IPS-NIHi7 (cell line): ENCODE measurements at regions not wholly inside any gene's neighbourhood (a gene's known extent, or its start where the extent isn't known, plus 50 kb on each side); places are given as distances from the start of the nearest gene placed in this dataset.
"Not testable (repeated sequence)": the region's sequence is repeated elsewhere in the genome, so short reads cannot be mapped to it uniquely, and the experiment has no call there.

Experiments used
- DNase-seq: peaks from one replicate; pipeline ENCODE4 v3.0.0; 2012; ENCODE audit warnings: mixed read lengths; ENCODE audit errors: extremely low spot score

DNA sequence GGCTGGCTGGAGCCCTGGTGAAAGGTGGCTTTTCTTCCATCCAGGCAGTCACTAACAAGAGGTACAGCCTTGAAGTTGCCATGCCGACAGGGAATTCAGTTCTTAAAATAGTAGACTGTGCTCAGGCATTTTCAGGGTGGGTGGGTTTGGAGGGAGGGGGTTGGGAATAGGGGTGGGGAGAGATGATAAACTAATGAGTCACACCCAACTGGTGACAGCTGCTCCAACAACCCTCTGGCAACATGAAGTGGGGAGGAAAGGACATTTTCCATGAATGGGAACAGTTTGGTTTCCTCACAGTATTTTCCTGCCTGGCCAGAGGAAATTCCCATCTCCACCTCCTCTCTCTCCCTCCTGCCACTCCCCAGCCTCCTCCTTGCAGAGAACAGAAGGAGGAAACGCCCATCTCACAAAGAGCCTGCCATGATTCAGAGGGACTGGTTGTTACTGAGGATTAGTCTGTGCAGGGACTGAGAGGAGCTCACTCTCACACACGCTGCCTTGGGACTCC is 113.0 kb upstream of the SLC1A4 start:
- peak; percentile 60 for DNase-seq

DNA sequence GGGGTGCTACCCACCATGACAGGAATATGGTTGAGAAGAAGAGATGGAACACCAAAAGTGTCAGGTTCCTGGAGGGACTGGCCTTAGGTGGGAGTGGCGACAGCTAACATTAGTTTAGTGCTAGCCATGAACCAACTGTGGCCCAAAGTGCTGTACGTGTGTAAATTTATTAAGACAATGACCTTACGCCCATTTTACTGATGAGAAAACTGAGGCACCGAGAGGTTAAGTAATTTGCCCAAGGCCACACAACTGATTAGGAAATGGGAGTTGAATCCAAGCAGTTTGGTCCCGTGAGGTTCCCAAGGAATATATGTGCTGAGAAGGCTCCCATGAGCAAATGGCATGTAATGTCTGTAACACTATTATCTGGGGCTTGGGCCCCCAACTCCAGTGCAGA is 109.5 kb upstream of the SLC1A4 start:
- DNase-seq: no peak

DNA sequence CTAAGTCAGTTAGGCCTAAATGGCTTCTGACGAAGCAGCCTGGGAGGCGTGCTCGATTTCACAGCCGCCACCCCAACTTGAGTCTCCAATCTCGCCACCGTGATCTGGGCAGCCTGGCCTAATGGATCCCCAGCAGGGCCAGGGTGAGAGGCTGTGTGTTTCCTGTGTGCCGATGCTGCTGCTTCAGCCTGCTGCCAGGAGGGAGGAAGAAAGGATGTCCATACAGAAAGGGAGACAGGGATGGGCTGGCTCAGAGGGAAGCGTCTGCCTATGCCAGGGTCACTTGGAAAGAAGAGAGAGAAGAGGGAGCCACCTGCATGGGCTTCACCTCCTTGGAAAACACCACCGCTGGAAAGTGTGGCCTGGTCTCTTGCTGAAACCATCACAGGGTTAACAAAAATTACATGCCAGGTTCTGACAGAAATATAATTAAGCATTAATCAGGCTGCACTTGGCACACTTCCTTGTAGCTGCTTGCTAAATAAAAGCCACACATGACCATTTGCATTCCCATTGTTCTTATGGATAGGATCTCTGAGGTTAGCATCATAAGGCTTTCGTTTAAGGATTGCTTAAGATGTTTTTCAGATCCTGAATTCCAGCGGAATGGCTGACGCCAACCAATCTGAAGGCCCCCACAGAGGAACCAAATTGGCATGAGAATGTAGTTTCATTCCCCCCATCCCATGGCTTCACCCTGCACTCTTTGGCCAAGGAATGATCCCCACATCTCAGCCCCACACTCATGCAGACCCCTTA is 108.8 kb upstream of the SLC1A4 start:
- DNase-seq: no peak

DNA sequence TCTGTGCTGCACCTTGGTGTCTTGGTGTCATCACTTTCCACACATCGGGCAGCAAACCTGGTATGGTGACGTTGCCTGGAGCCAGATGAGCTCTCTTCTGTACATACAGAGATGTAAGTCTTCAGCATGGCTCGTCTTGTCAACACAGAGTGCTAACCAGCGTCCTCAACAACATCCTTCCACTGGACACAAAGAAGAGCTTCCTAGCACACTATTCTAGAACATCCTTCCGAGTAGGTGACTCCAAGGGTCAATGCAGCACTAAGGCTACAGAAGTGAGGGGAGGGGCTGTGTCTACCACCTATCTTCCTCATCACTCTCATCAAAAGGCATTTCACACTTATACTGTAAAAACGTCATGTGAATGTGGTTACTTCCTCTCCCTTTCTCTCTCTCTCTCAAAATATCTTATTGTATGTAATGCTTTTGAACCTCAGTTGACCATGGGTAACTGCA is 108.1 kb upstream of the SLC1A4 start:
- DNase-seq: no peak

DNA sequence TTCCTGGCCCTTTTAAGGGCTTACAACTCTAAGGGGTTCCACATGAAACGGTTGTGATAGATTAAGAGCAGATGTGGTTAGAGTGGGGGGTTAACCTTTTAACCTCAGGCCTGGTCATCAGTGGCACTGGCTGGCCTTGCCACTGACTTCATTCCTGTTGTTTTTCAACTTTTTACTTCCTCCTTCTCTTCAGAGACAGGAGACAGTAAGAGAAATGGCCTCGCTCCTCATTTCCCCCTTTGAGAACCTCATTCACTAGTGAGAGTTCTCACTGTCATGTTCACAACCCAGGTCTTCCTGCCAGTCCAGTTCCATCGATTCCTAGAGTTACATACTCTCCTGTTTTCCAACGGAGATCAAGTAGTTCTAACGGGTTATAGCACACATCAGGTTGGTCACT is 101.6 kb upstream of the SLC1A4 start:
- DNase-seq: no peak

DNA sequence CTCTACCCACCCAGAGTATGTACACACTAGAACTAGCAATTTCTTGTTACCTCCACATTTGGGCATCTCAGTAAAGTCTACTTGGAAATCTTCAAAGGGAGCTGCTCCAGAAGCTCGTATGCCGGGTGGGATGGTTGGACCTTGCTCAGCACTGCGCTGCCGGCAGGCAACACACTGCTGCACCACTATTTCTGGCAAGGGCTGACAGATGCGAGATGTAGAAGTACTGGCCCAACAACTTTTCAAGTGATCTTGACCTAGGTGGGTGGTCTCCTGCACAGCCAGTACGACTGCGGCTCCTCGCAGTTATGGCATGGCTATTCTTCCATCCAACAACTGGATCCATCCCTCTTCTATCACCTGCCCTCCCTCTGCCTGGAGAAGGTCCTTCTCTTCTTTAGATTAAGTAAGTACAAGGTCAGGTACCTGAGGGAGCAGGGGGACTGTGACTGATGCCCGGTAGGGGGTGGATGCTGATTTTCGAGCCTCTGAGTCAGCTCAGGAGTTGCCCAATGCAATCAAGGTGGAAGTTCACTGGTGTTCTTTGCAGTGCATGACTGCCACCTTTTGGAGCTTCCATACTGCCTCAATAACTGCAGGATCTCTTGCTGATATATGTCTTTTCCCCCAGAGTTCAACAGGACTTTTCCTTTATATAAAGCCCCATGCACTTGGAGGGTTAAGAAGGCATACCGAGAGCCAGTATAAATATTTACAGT is 100.4 kb upstream of the SLC1A4 start:
- peak; percentile 72 for DNase-seq

DNA sequence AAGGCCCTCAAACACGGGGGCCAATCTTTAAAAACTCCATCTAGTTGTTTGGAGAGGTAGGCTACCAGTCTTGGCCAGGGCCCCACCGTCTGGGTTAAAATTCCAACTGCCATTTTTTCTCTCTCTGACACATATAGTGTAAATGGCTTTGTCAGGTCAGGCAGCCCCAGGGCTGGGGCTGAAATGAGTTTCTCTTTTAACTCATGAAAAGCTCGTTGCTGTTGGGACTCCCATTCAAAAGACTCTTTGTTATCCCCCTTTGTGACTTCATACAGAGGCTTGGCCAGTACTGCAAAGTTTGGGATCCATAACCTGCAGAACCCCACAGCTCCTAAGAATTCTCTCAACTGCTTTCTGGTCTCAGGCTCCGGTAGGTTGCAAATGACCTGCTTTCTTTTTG is 99.4 kb upstream of the SLC1A4 start:
- no peak for DNase-seq

DNA sequence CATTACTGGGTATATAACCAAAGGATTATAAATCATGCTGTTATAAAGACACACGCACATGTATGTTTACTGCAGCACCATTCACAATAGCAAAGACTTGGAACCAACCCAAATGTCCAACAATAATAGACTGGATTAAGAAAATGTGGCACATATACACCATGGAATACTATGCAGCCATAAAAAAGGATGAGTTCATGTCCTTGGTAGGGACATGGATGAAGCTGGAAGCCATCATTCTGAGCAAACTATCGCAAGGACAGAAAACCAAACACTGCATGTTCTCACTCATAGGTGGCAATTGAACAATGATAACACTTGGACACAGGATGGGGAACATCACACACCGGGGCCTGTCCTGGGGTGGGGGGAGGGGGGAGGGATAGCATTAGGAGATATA is 92.6 kb upstream of the SLC1A4 start:
- DNase-seq: not testable (repeated sequence)

DNA sequence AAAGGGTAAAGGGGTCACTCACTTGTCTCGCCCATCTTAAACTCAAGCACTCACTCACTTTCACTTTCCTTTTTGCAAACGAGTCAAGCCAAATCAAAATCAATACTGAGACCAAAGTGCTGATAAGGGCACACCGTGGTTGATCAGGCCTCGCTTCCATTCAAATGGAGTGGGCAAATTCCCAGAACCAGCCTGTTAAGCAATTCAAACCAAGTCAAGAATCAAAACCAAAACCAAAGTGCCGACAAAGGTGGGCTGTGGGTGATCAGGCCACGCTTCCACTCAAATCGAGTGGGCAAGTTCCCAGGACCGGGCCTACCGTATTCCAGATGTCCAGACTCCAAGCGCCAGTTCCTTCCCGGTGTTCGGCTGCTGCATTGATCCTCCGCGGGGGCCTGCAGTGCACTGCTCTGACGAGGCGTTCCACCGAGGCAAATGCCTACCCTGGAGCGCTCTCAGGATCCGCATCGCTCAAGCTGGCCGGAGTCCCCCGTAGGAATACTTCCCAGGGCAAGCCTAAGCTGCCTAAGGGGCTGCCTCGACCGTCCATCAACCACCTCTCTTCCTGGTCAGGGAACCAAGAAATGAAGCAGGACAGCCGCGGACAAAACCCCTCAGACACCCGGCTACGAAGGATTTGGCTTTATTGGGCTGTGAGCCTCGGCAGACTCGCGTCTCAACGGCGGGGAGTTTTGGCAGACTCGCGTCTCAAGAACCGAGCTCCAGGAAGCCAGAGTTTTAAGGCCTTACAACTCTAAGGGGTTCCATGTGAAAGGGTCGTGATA is 89.9 kb upstream of the SLC1A4 start:
- no peak for DNase-seq

DNA sequence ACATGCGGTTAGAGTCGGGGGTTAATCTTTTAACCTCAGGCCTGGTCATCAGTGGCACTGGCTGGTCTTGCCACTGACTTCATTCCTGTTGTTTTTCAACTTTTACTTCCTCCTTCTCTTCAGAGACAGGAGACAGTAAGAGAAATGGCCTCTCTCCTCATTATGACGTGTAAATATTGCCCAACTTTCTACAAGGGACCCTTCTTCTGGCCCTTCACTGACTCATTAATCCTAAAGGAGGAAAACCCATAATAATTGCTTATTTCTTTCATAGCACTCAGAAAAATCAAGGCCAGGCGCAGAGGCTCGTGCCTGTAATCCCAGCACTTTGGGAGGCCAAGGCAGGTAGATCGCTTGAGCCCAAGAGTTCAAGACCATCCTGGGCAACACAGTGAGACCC is 89.3 kb upstream of the SLC1A4 start:
- DNase-seq: not testable (repeated sequence)

DNA sequence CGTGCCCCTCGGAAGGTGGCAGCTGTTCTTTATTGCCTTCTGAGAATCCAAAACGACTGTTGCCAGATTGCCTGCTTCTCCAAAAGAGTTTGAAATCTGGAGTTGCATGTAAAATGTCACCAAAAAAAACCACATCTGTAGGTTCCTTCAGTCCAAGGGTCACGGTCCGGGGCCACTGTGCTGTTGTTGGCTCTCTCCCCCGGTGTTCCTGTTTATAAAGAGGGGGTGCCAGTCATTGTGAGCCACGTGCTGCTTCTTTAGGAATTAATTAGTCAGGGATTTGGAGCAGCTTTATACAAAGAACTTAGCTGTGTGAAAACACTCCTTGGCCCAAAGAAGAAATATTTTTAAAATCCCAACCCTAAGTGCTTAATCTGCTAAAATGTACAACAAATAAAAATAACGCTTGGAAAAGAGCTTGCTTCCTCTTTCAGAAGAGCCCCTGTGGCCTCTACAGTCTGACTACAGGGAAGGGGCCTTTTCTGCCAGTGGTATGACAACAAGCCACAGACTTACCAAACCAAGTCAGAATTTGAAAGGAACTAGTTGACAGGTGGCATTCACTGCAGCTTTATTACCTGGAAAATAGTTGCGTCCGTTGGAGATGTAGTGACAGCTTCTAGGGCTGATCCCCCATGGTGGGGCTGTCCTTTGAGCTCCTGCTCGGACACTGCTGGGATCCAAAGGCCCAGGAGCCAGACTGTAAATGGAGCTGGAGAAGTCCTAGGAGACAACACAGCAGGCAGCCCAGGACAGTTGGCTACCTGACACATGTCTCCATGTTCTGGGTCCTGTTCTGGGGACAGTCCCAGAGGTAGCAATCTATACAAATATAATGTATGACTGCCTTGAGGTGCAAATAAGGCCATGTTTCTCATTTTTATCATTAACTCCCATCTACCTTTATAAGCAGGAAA is 84.5 kb upstream of the SLC1A4 start:
- DNase-seq: no peak

DNA sequence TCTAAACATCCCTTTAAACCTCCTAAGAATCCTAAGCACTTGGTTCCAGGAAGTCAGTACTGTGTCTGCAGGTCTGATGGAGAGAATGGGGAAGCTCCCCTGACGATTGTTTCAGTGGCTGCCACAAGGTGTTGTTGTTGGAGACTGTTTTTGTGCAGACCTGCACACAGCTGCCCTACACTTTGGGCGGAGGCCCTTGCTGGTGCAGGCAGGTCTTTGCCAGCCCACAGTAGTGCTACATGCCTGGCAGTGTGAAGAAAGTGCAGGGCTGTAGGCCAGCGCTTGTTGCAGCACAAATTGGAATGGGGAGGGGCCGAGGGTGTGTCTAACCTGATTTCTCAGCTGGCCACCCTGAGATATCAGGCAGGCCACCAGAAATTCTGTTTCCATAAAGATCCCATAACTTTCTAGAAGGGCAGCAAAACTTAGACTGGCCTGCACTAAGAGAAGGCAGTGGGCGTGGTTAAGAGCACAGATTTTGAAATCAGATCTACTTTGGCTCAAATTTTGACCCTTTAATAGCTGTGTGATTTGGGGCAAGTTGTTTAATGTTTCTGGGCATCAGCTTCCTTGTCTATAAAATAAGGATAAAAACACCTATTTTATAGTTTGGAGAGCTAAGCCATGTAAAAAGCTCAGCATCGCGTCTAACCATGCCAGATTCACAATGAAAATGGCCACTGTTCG is 83.7 kb upstream of the SLC1A4 start:
- no peak for DNase-seq

DNA sequence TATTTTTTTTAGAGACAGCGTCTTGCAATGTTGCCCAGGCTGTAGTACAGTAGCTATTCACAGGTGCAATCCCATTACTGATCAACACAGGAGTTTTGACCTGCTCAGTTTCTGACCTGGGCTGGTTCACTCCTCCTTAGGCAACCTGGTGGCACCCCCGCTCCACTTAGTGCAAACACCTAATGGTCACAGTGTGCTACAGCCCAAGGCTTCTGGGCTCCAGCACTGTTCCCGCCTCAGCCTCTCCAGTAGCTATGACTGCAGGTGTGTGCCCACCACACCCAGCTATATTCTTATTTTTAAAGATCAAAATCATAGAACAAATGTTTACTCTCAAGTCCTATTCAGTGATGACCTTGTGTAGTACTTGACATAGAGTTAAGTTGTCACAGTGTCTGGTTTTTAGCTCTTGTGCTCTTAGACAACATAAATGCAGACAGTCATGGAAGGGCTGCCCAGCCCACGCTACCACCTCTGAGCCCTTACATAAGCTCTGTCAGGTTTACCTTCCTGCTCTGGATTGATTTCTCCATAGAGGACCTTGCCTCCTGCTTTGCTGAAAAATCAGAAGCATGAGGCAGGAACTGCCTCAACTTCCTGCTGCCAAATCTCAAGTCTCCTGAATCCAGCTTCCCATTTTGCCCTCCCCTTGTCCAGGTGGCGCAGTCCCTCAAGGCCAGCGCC is 82.2 kb upstream of the SLC1A4 start:
- DNase-seq: no peak

DNA sequence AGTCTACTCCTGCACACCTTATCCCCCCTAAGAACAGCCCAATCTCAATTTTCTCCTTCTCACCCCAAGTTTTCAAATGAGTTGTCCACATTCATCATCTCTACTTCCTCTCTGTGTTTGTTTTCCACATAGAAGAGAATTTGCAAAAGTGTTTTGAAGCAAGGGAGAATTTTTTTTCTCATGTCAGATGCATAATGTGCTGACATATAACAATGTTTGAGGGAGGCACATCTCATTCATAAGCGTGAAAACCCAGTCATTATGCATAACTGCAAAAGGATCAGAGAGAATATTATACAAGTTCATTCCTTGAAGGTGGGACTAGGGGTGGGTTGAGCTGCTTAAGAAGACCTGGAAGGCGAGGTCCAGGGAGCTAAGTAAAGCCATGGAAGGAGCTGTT is 80.8 kb upstream of the SLC1A4 start:
- no peak for DNase-seq

DNA sequence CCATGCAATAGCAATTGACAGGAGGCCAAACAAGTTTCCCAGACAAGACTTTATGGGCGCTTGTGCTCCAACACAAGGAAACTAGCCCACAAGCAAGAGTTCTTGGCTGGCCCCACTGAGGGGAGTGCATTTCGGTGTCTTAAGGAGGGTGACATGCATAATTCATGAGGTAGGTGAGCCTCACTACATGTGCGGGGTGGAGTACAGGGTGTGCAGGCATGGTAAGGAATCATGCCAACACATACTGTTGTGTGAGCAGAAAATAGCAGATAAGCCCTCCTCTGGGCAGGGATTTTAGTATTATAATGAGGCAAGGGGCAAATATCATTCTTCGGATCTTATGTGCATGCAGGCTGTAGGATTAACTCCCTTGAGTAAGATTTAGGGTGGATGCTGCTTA is 78.7 kb upstream of the SLC1A4 start:
- no peak for DNase-seq

DNA sequence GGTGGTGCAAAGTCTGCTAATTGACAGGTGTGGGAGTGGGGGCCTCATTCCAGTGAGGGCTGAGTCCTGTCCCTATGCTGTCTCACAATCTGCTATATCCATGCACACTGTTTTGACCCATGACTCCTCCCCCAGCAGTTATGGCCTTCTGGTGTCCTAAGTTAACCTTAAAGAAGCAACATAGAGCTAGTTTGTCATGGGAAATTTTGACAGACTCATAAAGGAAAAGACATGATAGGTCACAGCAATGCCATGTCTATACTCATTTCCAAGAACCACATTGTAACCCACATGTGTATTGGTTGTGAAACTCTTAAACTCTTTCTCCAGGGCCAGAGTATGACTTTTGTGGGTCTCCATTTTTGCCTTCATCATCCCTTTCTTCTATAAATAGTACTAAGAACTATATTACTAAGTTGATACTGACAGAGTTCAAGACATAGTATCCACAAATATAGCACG is 78.2 kb upstream of the SLC1A4 start:
- DNase-seq: no peak

DNA sequence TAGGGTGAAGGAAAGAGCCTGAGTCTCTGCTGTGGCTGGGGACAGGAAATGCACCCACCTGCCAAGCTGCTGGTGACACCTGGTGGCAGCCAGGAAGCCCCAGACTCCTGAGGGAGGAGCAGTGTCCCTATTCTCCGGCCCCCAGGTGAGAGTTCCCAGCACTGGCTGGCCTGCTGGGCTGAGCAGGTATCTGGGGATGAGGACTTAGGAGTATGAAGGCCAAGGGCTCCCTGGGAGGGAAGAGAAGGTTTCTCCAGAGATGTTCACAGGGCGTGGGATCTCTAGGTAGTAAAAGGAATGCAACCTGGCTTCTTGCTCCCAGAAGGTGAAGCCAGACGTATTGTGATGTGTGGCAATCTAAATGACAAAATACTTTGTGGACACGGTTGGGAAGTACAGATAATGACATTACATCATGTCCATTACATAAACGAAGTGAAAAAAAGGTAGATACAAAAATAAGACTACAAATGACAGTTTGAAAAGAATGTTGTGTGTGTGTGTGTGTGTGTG is 75.8 kb upstream of the SLC1A4 start:
- DNase-seq: peak; percentile 79

DNA sequence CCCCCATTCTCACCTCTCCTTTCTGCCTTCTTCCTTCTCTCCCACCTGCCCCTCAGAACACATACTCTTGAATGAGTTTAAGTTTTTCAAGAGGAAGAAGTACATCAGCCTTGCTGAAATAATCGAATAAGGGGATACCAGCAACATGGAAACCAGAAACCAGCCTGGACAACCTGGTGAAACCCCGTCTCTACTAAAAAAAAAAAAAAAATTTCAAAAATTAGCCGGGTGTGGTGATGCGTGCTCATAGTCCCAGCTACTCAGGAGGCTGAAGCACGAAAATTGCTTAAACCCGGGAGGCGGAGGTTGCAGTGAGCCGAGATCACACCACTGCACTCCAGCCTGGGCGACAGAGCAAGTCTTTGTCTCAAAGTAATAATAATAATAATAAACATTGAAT is 75.0 kb upstream of the SLC1A4 start:
- no peak for DNase-seq

DNA sequence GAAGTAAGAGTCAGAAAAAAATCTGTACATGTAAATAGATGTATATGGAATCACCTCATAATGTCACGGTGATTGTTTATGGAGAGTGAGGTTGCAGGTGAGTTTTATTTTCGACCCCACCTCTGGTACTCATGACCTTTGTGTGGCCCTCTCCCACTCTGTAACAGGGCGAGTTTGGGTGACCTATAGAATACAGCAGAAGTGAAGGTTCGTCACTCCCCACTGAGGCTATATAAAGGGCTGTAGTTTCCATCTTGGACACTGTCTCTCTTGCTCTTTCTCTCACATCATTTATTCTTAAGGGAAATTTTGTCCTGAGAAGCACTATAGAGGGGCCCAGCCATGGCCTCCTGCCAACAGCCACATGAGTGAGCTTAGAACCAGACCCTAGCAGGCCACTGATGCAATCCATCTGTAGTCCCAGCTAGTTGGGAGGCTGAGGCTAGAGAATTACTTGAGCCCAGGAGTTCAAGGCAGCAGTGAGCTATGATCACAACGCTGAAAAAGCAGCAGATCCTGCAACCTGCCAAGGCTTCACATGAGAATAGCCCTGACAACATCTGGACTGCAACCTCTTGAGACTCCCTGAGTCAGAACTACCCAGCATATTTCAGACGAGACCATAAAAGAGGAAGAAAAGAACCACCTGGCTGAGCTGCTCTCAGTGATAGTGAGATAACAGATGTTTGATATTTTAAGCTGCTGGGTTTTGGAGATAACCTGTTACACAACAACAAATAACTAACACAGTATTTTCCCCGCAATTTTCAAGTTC is 74.3 kb upstream of the SLC1A4 start:
- no peak for DNase-seq
